Activated T-helper 17 cell treated with anti-CD3 and anti-CD28 coated beads, Interleukin-2, amount 50 U/mL, for 72 hours (primary cell): ENCODE measurements at regions not wholly inside any gene's neighbourhood (a gene's known extent, or its start where the extent isn't known, plus 50 kb on each side); places are given as distances from the start of the nearest gene placed in this dataset.

Experiments
- ATAC-seq: fragments of 150-1000 bp; cut with Tn5 transposase; replicated peaks from 2 replicates; pipeline ENCODE4 v1.10.0; 2021; ENCODE audit warnings: mild to moderate bottlenecking, moderate library complexity
- H3K27ac Mint-ChIP-seq: one replicate; pipeline ENCODE4 v1.8.0; 2022; ENCODE audit warnings: mixed read lengths
- H3K27me3 Mint-ChIP-seq: one replicate; pipeline ENCODE4 v1.8.0; 2022; ENCODE audit warnings: mixed read lengths
- H3K36me3 Mint-ChIP-seq: one replicate; pipeline ENCODE4 v1.8.0; 2022; ENCODE audit warnings: low read depth, mild to moderate bottlenecking, mixed read lengths
- H3K4me1 Mint-ChIP-seq: one replicate; pipeline ENCODE4 v1.8.0; 2022; ENCODE audit warnings: mixed read lengths
- H3K4me3 Mint-ChIP-seq: one replicate; pipeline ENCODE4 v1.8.0; 2022; ENCODE audit warnings: mild to moderate bottlenecking, mixed read lengths
- H3K9me3 Mint-ChIP-seq: one replicate; pipeline ENCODE4 v1.8.0; 2022; ENCODE audit warnings: mixed read lengths

GRCh38 chr11:15761235-15761634 is 595.1 kb downstream of the SOX6 start:
- no peak for ATAC-seq
- peaks cover 21% of the 10 kb centered on the region for H3K27me3 Mint-ChIP-seq
- no peaks in the 10 kb centered on the region for H3K9me3 Mint-ChIP-seq
- H3K27ac Mint-ChIP-seq: no peak overlapping the region
- H3K4me3 Mint-ChIP-seq: no peak overlapping the region
- H3K36me3 Mint-ChIP-seq: no peaks in the 10 kb centered on the region
- H3K4me1 Mint-ChIP-seq: peaks cover 4% of the 10 kb centered on the region

GRCh38 chr11:15764326-15764725 is 592.0 kb downstream of the SOX6 start:
- no peak overlapping the region for H3K27ac Mint-ChIP-seq
- ATAC-seq: no peak
- H3K36me3 Mint-ChIP-seq: no peaks in the 10 kb centered on the region
- H3K4me3 Mint-ChIP-seq: no peak overlapping the region
- H3K27me3 Mint-ChIP-seq: peaks cover 14% of the 10 kb centered on the region
- H3K4me1 Mint-ChIP-seq: no peaks in the 10 kb centered on the region
- no peaks in the 10 kb centered on the region for H3K9me3 Mint-ChIP-seq

DNA sequence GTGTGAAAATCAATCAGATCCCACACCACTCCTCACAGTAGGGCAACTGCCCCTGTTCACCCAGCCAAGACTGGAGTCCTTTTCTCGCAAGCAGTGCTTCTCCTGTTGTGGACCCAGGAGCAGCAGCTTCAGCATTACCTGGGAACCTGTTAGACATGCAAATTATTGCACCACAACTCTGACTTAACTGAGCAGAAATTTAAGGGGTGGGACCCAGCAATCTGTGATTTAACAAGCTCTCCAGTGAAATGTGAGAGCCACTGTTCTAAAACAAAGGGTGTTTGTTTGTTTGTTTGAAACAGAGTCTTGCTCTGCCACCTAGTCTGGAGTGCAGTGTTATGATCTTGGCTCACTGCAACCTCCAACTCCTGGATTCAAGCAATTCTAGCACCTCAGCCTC is 591.4 kb downstream of the SOX6 start:
- H3K27me3 Mint-ChIP-seq: peaks cover 14% of the 10 kb centered on the region
- H3K4me1 Mint-ChIP-seq: no peaks in the 10 kb centered on the region
- no peaks in the 10 kb centered on the region for H3K9me3 Mint-ChIP-seq
- H3K36me3 Mint-ChIP-seq: no peaks in the 10 kb centered on the region
- H3K27ac Mint-ChIP-seq: no peak overlapping the region
- no peak overlapping the region for H3K4me3 Mint-ChIP-seq
- ATAC-seq: no peak

GRCh38 chr11:15765530-15765929 is 590.8 kb downstream of the SOX6 start:
- no peak overlapping the region for H3K4me3 Mint-ChIP-seq
- no peak overlapping the region for H3K27ac Mint-ChIP-seq
- no peaks in the 10 kb centered on the region for H3K4me1 Mint-ChIP-seq
- no peaks in the 10 kb centered on the region for H3K9me3 Mint-ChIP-seq
- peaks cover 8% of the 10 kb centered on the region for H3K27me3 Mint-ChIP-seq
- ATAC-seq: no peak
- H3K36me3 Mint-ChIP-seq: no peaks in the 10 kb centered on the region

GRCh38 chr11:15768321-15768720 is 588.0 kb downstream of the SOX6 start:
- no peak for ATAC-seq
- H3K4me1 Mint-ChIP-seq: no peaks in the 10 kb centered on the region
- H3K9me3 Mint-ChIP-seq: no peaks in the 10 kb centered on the region
- peaks cover 11% of the 10 kb centered on the region for H3K27me3 Mint-ChIP-seq
- H3K27ac Mint-ChIP-seq: no peak overlapping the region
- H3K36me3 Mint-ChIP-seq: no peaks in the 10 kb centered on the region
- no peak overlapping the region for H3K4me3 Mint-ChIP-seq

- H3K9me3 Mint-ChIP-seq: no peaks in the 10 kb centered on the region
- ATAC-seq: no peak
- H3K4me3 Mint-ChIP-seq: no peak overlapping the region
- no peaks in the 10 kb centered on the region for H3K36me3 Mint-ChIP-seq
- H3K4me1 Mint-ChIP-seq: peaks cover 3% of the 10 kb centered on the region
- peaks cover 10% of the 10 kb centered on the region for H3K27me3 Mint-ChIP-seq
- H3K27ac Mint-ChIP-seq: no peak overlapping the region
Measured at GRCh38 chr11:15769203-15769602, 587.1 kb downstream of the SOX6 start.

GRCh38 chr11:15770798-15771414 is 585.4 kb downstream of the SOX6 start:
- Mint-ChIP-seq H3K9me3 (no peaks in the 10 kb centered on the region), H3K4me3 (no peak overlapping the region), H3K27me3 (peaks cover 6% of the 10 kb centered on the region), H3K4me1 (peaks cover 4% of the 10 kb centered on the region), H3K36me3 (no peaks in the 10 kb centered on the region), H3K27ac (no peak overlapping the region)
- ATAC-seq: peak; percentile 32

GRCh38 chr11:15772547-15772946 is 583.8 kb downstream of the SOX6 start:
- Mint-ChIP-seq H3K9me3 (no peaks in the 10 kb centered on the region), H3K4me3 (no peak overlapping the region), H3K36me3 (no peaks in the 10 kb centered on the region), H3K27ac (no peak overlapping the region), H3K27me3 (peaks cover 6% of the 10 kb centered on the region), H3K4me1 (peaks cover 4% of the 10 kb centered on the region)
- no peak for ATAC-seq

GRCh38 chr11:15772981-15773380 is 583.4 kb downstream of the SOX6 start:
- no peak for ATAC-seq

DNA sequence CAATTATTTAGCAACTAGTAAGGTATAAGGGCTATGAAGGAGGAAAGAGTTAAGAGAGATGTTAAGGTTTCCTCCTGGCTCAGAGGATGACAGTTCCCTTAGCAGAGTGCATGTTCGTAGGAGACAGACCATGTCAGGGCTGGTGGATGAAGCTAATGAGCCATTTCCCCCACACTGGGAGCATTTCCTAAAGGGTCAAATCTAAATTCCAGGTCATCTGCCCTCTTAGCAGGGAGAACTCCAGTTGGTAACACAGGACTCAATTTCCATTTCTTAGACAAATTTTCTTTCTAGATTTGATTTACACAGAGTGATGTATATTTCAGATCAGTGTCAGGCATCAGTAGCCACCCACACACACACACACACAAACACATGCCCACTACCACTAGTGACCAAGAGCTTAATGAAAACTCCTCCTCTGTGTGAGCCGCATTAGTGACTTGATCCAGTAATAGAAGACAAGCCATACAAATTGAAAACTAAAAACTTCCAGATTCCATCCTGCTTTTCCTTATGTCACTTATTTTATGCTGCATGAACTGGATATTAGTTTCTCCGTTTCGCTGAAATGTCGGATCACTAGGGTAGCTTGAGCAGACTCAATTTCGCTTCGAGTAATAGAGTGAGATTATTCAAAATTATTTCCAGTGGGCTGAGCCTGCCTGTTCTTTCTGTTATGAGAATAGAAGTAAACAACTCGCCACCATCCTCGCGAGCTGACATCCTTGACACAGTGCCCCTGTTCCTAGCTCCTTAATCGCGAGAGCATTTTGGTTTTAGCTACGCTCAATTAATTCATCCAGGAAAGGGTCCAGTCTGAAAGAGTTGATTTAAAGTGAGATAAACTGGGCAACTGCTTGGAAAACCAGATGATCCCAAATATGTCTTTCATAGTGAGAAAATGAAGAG is 582.6 kb downstream of the SOX6 start:
- ATAC-seq: no peak
- no peaks in the 10 kb centered on the region for H3K9me3 Mint-ChIP-seq
- no peaks in the 10 kb centered on the region for H3K36me3 Mint-ChIP-seq
- peaks cover 6% of the 10 kb centered on the region for H3K27me3 Mint-ChIP-seq
- peaks cover 4% of the 10 kb centered on the region for H3K4me1 Mint-ChIP-seq
- H3K27ac Mint-ChIP-seq: no peak overlapping the region
- peak overlapping the region; percentile 28 for H3K4me3 Mint-ChIP-seq

More at GRCh38 chr11:15772981-15773380, 583.4 kb downstream of the SOX6 start:
- Mint-ChIP-seq H3K4me3 (no peak overlapping the region), H3K27ac (no peak overlapping the region), H3K27me3 (peaks cover 6% of the 10 kb centered on the region), H3K9me3 (no peaks in the 10 kb centered on the region), H3K36me3 (no peaks in the 10 kb centered on the region), H3K4me1 (peaks cover 4% of the 10 kb centered on the region)

- no peak for ATAC-seq
- peaks cover 6% of the 10 kb centered on the region for H3K27me3 Mint-ChIP-seq
- H3K4me3 Mint-ChIP-seq: peak overlapping the region; percentile 28
- peaks cover 4% of the 10 kb centered on the region for H3K4me1 Mint-ChIP-seq
- H3K27ac Mint-ChIP-seq: peak overlapping the region; percentile 18
- H3K9me3 Mint-ChIP-seq: no peaks in the 10 kb centered on the region
- H3K36me3 Mint-ChIP-seq: no peaks in the 10 kb centered on the region
Measured at GRCh38 chr11:15774388-15774939, 581.9 kb downstream of the SOX6 start.

- peak overlapping the region; percentile 18 for H3K27ac Mint-ChIP-seq
- H3K4me3 Mint-ChIP-seq: peak overlapping the region; percentile 28
- ATAC-seq: peak; percentile 31
- no peaks in the 10 kb centered on the region for H3K36me3 Mint-ChIP-seq
- peaks cover 6% of the 10 kb centered on the region for H3K27me3 Mint-ChIP-seq
- H3K9me3 Mint-ChIP-seq: no peaks in the 10 kb centered on the region
- H3K4me1 Mint-ChIP-seq: peaks cover 4% of the 10 kb centered on the region
Measured at GRCh38 chr11:15775015-15775541, 581.3 kb downstream of the SOX6 start.

DNA sequence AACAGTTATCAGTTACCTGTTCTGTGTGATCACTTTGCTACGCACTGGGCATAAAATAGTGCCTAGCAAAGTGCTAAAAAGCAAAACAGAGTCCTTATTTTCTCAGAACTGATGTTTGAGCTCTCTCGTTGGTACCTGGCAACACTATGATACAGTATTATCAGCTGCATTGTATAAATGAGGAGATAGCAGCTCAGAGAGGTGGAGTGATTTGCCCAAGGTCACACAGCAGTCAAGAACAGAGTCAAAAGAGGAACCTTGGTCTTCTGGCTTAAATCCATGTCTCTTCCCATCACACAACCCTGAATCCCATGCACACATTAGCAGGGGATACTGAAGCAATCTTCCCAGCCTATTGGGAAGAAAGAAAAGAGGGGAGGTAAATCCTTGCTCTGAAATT is 580.5 kb downstream of the SOX6 start:
- Mint-ChIP-seq H3K4me3 (no peak overlapping the region), H3K4me1 (peaks cover 4% of the 10 kb centered on the region), H3K9me3 (no peaks in the 10 kb centered on the region), H3K27me3 (peaks cover 6% of the 10 kb centered on the region), H3K27ac (no peak overlapping the region), H3K36me3 (no peaks in the 10 kb centered on the region)
- ATAC-seq: no peak

DNA sequence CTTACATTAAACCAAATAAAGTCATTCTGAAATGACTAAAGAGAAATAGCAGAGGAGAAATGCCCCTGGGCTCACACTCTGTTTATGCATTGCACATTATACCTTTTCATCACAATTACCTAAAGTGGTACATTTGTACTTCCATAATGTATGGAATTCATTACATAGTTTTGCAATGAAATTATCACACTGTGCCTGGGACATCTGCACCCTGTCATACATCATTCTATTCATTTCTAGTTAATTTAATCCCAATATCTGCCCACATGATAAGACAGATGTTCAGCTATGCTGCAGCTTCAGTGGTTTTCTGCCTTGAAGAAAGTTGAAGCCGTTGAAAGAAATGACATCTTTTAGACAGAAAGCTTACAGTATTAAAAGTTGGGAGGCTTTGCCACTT is 580.0 kb downstream of the SOX6 start:
- H3K27me3 Mint-ChIP-seq: peaks cover 6% of the 10 kb centered on the region
- H3K4me3 Mint-ChIP-seq: no peak overlapping the region
- H3K4me1 Mint-ChIP-seq: peaks cover 4% of the 10 kb centered on the region
- H3K36me3 Mint-ChIP-seq: no peaks in the 10 kb centered on the region
- no peaks in the 10 kb centered on the region for H3K9me3 Mint-ChIP-seq
- no peak for ATAC-seq
- H3K27ac Mint-ChIP-seq: no peak overlapping the region

DNA sequence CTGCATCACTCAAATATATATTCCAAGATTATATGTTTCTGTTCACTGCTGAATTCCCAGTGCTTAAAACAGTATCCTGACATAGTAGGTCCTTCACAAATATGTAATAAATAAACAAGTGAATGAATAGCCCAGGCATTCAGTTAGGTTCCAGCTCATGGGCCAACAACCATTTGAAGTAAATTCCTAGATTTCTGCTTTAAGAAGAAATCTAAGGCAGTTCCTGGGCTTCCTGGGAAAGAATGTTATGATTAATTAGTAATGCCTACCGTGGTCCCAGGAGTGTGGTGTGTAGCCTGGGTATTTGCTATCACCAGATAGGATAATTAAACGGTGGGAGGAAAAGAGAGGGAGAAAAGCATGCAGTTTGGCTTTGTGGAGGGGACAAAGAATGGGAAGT is 576.8 kb downstream of the SOX6 start:
- Mint-ChIP-seq H3K27me3 (peaks cover 7% of the 10 kb centered on the region), H3K36me3 (no peaks in the 10 kb centered on the region), H3K4me1 (no peaks in the 10 kb centered on the region), H3K27ac (no peak overlapping the region), H3K4me3 (no peak overlapping the region), H3K9me3 (no peaks in the 10 kb centered on the region)
- no peak for ATAC-seq
